ENCODE measurements at regions not wholly inside any gene's neighbourhood (a gene's known extent, or its start where the extent isn't known, plus 50 kb on each side); places are given as distances from the start of the nearest gene placed in this dataset.

DNA sequence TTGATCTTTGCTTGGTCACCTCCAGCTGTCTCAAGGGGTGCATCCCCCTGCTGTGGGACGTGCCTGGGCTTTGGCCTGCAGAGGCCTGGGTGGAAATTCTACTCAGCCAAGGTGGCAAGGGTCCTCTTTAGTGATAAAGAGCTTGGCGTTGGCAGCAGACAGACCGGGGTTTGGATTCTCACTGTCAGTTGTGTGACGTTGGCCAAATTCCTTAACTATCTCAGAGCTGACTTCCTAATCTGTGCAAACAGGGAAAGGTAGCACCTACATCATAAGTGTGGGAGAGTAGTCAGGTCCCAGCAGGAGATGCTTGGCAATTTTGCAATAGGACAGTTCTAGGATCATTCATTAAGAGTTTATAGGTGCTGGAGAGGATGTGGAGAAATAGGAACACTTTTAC, 154.3 kb upstream of the GSC start:
- no peak for DNase-seq (ENCODE audit: low spot score)

DNA sequence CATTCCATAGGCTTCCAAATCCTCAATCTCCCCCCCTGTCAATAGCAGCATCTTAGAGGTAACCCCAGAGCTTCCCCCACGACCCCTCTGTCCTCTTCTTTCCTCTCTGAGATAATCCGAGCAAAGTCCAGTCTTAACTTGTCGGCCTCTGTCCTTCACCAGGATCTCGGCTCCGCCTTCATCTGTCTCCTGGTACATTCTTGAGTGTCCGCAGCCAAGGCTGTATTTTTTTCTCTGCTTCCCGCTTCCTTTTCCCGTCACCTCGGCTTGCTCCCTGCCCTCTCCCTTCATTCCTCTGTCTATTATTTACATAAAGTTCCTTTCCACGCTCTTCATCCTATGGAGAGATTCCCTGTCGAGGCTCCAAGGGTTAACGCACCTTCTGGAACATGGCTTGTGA, 153.9 kb upstream of the GSC start:
- no peak for DNase-seq (ENCODE audit: low spot score)

GRCh38 chr14:94922595-94923239, 152.8 kb upstream of the GSC start:
- DNase-seq (ENCODE audit: low spot score) = no peak

DNA sequence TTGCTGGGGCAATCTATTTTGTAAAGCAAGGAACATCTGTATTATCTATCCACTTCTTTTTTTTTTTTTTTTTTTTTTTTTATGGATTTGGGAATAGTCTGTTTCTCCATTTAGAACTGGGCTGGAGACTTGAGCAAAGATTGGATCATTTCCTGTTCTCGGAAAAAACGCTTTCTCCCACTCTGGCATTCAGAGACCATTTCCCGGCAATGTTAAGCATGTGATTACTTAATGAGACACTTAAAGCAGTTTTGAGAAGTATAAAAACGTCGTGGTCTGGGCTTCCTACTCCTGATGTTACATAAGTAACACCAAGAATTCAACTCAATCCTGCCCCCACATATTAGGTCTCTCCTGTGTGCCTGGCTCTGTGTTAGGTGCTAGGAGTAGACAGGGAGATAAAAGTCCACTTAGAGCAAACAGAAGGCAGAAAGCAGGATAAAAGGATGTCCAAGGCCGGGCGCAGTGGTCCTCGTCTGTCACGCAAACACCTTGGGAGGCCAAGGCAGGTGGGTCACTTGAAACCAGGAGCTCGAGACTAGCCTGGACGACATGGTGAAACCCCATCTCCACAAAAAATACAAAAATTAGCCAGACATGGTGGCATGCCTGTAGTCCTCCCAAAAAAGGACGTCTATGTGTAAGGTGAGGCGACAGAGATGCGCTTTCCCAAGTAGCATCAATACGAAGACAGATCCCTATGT, 152.1 kb upstream of the GSC start:
- no peak for DNase-seq (ENCODE audit: low spot score)

DNA sequence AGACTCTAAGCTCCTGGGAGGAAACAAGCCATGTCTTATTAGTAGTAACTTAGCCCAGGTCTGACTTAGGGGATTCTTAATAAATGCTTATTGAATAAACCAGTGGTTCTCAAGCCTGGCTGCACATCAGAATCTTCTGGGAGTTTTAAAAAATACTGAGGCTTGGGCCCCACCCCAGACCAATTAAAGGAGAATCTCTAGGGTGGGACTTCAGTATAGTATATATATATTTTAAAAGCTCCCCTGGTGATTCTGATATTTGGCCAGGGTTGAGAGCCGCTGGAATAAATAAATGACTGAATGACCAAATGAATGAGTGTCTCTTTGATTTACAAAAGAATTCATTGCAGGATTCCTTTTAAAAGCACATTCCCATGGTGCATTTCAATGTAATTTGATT, 151.5 kb upstream of the GSC start:
- DNase-seq (ENCODE audit: low spot score) = no peak

DNA sequence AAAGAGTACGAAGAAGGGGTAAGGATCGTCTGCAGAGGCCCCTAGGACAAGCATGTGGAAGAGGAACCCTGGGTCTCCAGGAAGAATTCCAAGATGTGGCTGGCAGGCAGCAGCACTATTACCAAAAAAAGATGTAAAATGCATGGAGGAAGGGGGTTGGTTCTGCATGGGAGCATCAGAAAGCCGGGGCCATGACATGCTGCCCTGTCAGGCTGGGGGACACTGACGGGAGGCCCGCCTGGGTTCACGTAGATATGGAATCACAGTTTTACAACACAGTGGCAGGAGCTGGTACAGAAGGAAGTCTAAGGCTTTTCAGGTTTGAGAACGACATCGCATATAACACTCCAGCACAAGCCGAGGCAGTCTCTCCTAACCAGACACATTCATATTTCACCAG, 150.0 kb upstream of the GSC start:
- no peak for DNase-seq (ENCODE audit: low spot score)

DNA sequence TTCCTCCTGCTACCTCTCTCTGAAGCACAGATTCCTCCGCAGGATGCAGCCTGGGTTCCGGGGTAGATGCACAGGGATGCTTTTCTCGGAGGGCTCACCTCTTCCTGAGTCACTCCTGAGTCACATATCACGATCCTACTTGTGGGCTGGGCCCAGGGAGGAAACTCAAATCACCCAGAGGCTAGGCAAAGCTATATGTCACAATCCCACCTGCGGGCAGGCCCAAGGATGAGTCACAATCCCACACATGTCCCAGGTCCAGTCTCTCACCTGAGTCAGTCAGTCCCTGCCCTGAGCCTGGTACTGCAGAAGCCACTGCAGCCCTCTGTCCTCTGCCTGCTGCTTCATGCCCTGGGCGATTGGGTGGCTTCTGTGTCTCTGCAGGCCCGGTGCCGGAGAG, 149.0 kb upstream of the GSC start:
- peak; percentile 65 for DNase-seq (ENCODE audit: low spot score)

- DNase-seq (ENCODE audit: low spot score) = no peak
Observed at GRCh38 chr14:94917041-94917600, 147.2 kb upstream of the GSC start.

DNA sequence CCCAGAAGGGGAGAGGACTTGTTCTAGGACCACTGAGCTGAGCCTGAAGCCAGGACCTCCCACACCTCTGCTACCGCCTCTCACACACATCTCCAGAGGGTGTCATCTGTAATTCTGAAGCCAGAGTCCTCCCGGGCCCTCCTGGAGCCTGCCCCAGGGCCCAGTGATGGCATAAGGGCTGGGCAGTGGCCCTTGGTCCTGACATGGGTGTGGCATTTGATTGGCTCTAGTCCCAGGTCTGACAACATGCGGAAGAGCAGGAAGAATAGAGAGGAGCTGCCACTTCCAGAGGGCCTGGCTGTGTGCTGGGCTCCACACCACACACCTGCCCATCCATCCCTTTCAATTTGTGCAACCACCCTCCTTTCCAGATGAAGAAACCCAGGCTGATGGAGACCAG, 144.3 kb upstream of the GSC start:
- no peak for DNase-seq (ENCODE audit: low spot score)

GRCh38 chr14:94907626-94908261, 137.8 kb upstream of the GSC start:
- DNase-seq (ENCODE audit: low spot score) = no peak

GRCh38 chr14:94906991-94907587, 137.2 kb upstream of the GSC start:
- DNase-seq (ENCODE audit: low spot score) = no peak

- no peak for DNase-seq (ENCODE audit: low spot score)
Observed at GRCh38 chr14:94906577-94906976, 136.7 kb upstream of the GSC start.

DNA sequence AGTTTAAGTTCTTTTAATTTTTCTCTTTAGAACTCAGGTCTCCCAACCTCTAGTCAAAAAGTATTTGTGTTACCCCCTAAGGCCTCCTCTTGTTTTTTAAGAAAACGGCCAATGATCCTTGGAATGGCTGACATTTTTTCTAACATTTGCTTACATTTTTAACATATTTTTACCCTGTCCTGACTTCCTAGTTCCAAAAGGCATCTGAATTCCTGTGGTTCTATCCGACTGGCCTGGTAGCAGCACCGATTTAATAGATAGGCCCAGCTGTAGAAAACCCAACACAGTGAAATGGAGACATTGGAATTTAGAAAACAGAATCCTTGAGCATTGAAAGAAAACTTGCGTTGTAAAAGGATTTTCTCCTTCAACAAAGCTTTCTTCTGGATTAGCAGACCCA, 134.7 kb upstream of the GSC start:
- DNase-seq (ENCODE audit: low spot score) = no peak

GRCh38 chr14:94903883-94904282, 134.0 kb upstream of the GSC start:
- DNase-seq (ENCODE audit: low spot score) = no peak

- DNase-seq (ENCODE audit: low spot score) = no peak
Observed at GRCh38 chr14:94903338-94903737, 133.4 kb upstream of the GSC start.

DNA sequence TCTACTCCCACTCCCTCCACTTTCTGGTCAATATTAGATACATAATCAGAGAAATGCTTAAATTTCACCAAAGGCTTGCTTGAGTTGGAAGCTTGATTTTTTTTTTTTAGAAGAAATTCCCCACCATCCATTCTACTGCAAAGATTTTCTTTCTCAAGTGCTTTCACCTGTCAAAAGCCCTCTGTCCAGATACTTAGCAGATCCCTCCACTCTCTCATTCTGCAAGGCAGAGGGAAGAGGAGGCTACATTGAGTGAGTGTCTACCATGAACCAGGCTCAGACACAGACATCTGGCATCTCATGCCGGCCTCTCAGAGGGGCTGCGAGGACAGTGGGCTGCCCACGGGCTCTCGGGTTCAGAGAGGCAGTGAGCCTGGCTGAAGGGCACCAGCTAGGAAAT, 127.6 kb upstream of the GSC start:
- DNase-seq (ENCODE audit: low spot score) = no peak

DNA sequence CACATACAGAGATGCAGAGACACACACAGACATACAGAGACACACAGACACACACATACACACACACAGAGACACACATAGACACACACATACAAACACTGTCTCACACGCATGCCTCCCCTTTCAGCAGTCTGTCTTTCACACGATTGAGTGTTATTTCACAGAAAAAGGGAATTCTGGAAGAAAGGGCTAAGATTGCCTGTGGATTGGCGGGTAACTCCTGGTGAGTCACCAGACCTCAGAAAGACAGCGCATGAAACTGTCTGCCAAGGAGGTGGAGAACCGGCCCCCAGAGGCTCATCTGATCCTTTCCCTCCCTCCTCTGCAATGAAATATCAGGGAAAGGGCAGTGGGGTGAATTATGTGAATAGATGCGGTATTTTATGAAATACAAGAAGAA, 127.2 kb upstream of the GSC start:
- no peak for DNase-seq (ENCODE audit: low spot score)

- DNase-seq (ENCODE audit: low spot score) = no peak
Observed at GRCh38 chr14:94893411-94894160, 123.7 kb upstream of the GSC start.

GRCh38 chr14:94890785-94891184, 120.9 kb upstream of the GSC start:
- no peak for DNase-seq (ENCODE audit: low spot score)

- DNase-seq (ENCODE audit: low spot score) = no peak
Observed at GRCh38 chr14:94889520-94890312, 119.8 kb upstream of the GSC start.

GRCh38 chr14:94888121-94888520, 118.2 kb upstream of the GSC start:
- no peak for DNase-seq (ENCODE audit: low spot score)

All from kidney tubule cell (primary cell).